ENCODE measurements at regions not wholly inside any gene's neighbourhood (a gene's known extent, or its start where the extent isn't known, plus 50 kb on each side); places are given as distances from the start of the nearest gene placed in this dataset.

GRCh38 chr5:62130107-62130506 is 175.9 kb upstream of the KIF2A start:
- Histone ChIP-seq H3K4me1 (no peaks in the 10 kb centered on the region), H3K27me3 (no peaks in the 10 kb centered on the region), H3K36me3 (no peaks in the 10 kb centered on the region), H3K4me3 (no peak overlapping the region), H3K9me3 (no peaks in the 10 kb centered on the region), H3K27ac (no peak overlapping the region)
- WGBS, 2 donors: 83 to 90% methylated on average over 3 of the region's 3 CpGs
- no peak for TF ChIP-seq EP300 (IDR thresholded peaks at IDR 0.05)
- TF ChIP-seq POLR2A (IDR thresholded peaks at IDR 0.05): no peak
- no peak for TF ChIP-seq POLR2AphosphoS5 (IDR thresholded peaks at IDR 0.05)
- TF ChIP-seq, protein P1, sequence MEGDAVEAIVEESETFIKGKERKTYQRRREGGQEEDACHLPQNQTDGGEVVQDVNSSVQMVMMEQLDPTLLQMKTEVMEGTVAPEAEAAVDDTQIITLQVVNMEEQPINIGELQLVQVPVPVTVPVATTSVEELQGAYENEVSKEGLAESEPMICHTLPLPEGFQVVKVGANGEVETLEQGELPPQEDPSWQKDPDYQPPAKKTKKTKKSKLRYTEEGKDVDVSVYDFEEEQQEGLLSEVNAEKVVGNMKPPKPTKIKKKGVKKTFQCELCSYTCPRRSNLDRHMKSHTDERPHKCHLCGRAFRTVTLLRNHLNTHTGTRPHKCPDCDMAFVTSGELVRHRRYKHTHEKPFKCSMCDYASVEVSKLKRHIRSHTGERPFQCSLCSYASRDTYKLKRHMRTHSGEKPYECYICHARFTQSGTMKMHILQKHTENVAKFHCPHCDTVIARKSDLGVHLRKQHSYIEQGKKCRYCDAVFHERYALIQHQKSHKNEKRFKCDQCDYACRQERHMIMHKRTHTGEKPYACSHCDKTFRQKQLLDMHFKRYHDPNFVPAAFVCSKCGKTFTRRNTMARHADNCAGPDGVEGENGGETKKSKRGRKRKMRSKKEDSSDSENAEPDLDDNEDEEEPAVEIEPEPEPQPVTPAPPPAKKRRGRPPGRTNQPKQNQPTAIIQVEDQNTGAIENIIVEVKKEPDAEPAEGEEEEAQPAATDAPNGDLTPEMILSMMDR (IDR thresholded peaks at IDR 0.05): no peak
- ATAC-seq (ENCODE audit: low FRiP score in 2 of 2) (no peak), DNase-seq (no peak)

DNA sequence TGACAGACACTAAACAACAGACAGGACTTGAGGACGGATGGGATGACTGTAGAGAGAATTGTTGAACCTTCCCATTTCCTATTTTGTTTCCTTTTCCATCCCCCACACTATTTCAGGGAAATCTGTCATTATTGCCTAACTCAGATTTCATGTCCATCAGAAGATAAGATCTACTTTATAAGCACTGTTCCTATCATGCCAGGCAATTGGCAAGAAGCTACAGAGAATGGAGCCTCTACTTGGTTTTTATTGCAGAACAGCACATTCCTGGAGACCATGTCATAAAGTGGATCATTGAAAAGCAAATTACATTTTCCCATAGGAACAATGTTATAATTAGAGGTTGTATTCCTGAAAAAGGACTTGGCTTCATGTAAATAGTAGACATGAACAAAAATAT is 173.7 kb upstream of the KIF2A start:
- 36 to 60% methylated on average over 1 of the region's 1 CpG for WGBS, 2 donors
- TF ChIP-seq POLR2AphosphoS5 (IDR thresholded peaks at IDR 0.05): no peak
- TF ChIP-seq, protein P1 (IDR thresholded peaks at IDR 0.05): no peak
- TF ChIP-seq POLR2A (IDR thresholded peaks at IDR 0.05): no peak
- no peak for TF ChIP-seq EP300 (IDR thresholded peaks at IDR 0.05)
- no peak for ATAC-seq (ENCODE audit: low FRiP score in 2 of 2)

DNA sequence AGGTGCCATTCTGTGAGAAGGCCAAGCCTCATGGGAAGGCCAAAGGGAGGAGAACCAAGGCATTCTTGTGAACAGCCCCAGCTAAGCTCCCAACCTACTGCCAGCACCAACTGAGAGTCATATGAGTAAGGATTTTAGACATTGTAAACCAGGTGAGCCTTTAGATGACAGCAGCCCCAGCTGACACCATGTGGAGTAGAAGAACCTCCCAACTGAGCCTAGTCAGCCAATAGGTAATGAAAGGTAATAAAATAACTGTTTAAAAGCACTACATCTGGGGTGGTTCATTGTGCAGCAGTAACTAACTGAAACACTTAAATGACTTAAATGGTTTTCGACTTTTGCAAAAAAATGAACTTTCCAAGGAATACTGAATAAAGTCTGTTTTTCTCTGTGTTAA is 172.6 kb upstream of the KIF2A start:
- no peak overlapping the region for H3K27ac ChIP-seq
- no peak for ATAC-seq (ENCODE audit: low FRiP score in 2 of 2)

More for the DNA sequence above, 173.7 kb upstream of the KIF2A start:
- Histone ChIP-seq H3K36me3 (no peaks in the 10 kb centered on the region), H3K27me3 (no peaks in the 10 kb centered on the region), H3K4me3 (no peak overlapping the region), H3K9me3 (no peaks in the 10 kb centered on the region), H3K4me1 (no peaks in the 10 kb centered on the region), H3K27ac (no peak overlapping the region)
- DNase-seq: no peak

DNA sequence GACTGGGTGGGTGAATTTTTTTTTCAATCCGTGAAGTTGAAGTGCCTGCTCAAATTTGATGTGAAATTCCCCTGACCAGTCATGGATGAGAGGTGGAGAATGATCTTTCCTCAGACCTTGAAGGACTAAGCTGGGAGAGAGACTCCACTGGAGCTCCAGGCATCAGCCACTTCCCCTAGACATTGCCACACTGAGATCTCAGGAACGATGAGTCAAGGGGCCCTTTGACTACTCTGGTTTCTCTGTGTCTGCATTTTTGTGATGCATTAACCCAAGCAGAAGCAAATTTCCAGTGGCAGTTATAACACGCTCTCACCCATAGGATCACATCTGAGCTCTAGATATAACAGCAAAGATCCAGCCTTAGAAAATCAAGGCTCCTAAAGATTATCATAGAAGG is 171.2 kb upstream of the KIF2A start:
- Histone ChIP-seq H3K36me3 (no peaks in the 10 kb centered on the region), H3K27ac (no peak overlapping the region), H3K9me3 (no peaks in the 10 kb centered on the region), H3K4me3 (no peak overlapping the region), H3K27me3 (no peaks in the 10 kb centered on the region), H3K4me1 (no peaks in the 10 kb centered on the region)
- TF ChIP-seq POLR2A (IDR thresholded peaks at IDR 0.05) (no peak), EP300 (IDR thresholded peaks at IDR 0.05) (no peak)
- TF ChIP-seq, protein P1 (IDR thresholded peaks at IDR 0.05): no peak
- no peak for DNase-seq
- ATAC-seq (ENCODE audit: low FRiP score in 2 of 2): no peak
- 80 to 91% methylated on average over 2 to 3 of the region's 3 CpGs for WGBS, 2 donors

More for the DNA sequence above, 172.6 kb upstream of the KIF2A start:
- no peaks in the 10 kb centered on the region for H3K9me3 ChIP-seq
- H3K36me3 ChIP-seq: no peaks in the 10 kb centered on the region
- no peaks in the 10 kb centered on the region for H3K4me1 ChIP-seq
- no peak overlapping the region for H3K4me3 ChIP-seq
- TF ChIP-seq, protein P1 (IDR thresholded peaks at IDR 0.05): no peak
- TF ChIP-seq POLR2A (IDR thresholded peaks at IDR 0.05) (no peak), EP300 (IDR thresholded peaks at IDR 0.05) (no peak), POLR2AphosphoS5 (IDR thresholded peaks at IDR 0.05) (no peak)
- WGBS, 2 donors: 66 to 72% methylated on average over 1 of the region's 1 CpG
- DNase-seq: no peak
- no peaks in the 10 kb centered on the region for H3K27me3 ChIP-seq

DNA sequence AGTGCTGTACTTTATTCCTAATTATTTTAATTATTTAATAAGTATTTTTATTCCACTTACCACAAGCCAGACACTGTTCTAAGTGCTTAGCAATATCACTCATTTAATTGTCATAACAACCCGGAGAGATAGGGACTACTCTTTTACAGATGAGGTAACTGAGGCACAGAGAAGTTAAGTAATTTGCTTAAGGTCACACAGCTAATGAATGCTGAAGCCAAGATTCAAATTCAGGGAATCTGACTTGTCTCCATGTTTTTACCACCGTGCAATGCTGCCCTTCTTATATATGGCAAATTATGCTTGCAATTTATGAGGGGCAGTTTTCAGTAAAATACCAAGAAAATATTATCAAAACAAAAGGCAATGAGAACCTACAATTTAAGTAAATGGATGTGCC is 168.4 kb upstream of the KIF2A start:
- H3K9me3 ChIP-seq: no peaks in the 10 kb centered on the region
- no peak for TF ChIP-seq POLR2AphosphoS5 (IDR thresholded peaks at IDR 0.05)
- no peak for TF ChIP-seq POLR2A (IDR thresholded peaks at IDR 0.05)
- no peak for TF ChIP-seq EP300 (IDR thresholded peaks at IDR 0.05)
- TF ChIP-seq, protein P1 (IDR thresholded peaks at IDR 0.05): no peak
- WGBS, 2 donors: 90 to 91% methylated on average over 2 of the region's 2 CpGs
- no peaks in the 10 kb centered on the region for H3K27me3 ChIP-seq
- no peaks in the 10 kb centered on the region for H3K4me1 ChIP-seq
- H3K36me3 ChIP-seq: no peaks in the 10 kb centered on the region
- no peak for DNase-seq
- no peak for ATAC-seq (ENCODE audit: low FRiP score in 2 of 2)
- no peak overlapping the region for H3K4me3 ChIP-seq
- no peak overlapping the region for H3K27ac ChIP-seq
